Activated naive CD4-positive, alpha-beta T cell treated with anti-CD3 and anti-CD28 coated beads, Interleukin-2, amount 50 U/mL, for 24 hours (primary cell): ENCODE measurements at regions not wholly inside any gene's neighbourhood (a gene's known extent, or its start where the extent isn't known, plus 50 kb on each side); places are given as distances from the start of the nearest gene placed in this dataset.
"Not testable (repeated sequence)": the region's sequence is repeated elsewhere in the genome, so short reads cannot be mapped to it uniquely, and the experiment has no call there.

ENCODE experiments used
- H3K27ac Mint-ChIP-seq: one replicate; pipeline ENCODE4 v1.8.0; 2021; ENCODE audit warnings: mild to moderate bottlenecking, mixed read lengths
- H3K27me3 Mint-ChIP-seq: one replicate; pipeline ENCODE4 v1.8.0; 2021; ENCODE audit warnings: mixed read lengths
- H3K36me3 Mint-ChIP-seq: one replicate; pipeline ENCODE4 v1.8.0; 2021; ENCODE audit warnings: mixed read lengths
- H3K4me1 Mint-ChIP-seq: one replicate; pipeline ENCODE4 v1.8.0; 2021; ENCODE audit warnings: mixed read lengths
- H3K4me3 Mint-ChIP-seq: one replicate; pipeline ENCODE4 v1.8.0; 2021; ENCODE audit warnings: mild to moderate bottlenecking, mixed read lengths
- H3K9me3 Mint-ChIP-seq: one replicate; pipeline ENCODE4 v1.8.0; 2021; ENCODE audit warnings: mixed read lengths

GRCh38 chr19:5247957-5248705, 92.5 kb downstream of the PTPRS start:
- Mint-ChIP-seq H3K4me1 (peaks cover 5% of the 10 kb centered on the region), H3K4me3 (no peak overlapping the region), H3K27ac (no peak overlapping the region), H3K36me3 (no peaks in the 10 kb centered on the region), H3K27me3 (peaks cover 2% of the 10 kb centered on the region), H3K9me3 (no peaks in the 10 kb centered on the region)

DNA sequence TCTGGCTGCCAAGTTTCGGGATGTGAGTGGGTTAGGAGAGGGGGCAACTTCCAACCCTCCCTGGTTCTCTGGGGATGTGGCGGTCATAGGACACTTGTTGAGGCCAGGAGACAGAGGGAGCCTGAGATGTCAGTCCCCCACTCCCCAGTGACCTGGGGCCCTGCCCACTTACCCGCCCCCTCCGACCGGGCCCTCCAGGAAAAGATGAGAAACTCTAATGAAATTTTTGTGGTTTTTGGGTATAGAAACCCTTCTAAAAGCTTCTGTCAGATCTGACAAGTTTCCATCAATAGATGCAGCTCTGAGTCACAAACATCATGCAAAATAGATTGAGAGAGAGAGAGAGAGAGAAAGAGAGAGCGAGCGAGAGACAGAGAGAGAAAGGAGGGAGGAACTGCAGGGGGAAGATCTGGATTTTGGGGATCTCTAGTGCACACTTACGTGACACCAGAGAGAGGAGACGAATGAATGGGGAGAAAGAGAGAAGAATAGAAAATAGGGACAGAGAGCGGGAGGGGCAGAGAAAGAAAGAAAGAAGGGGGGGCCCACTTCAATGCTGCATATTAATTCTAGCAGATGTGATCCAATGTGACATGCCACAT, 94.0 kb downstream of the PTPRS start:
- Mint-ChIP-seq H3K27ac (peak overlapping the region; percentile 15), H3K4me1 (peaks cover 5% of the 10 kb centered on the region), H3K9me3 (no peaks in the 10 kb centered on the region), H3K4me3 (no peak overlapping the region), H3K36me3 (no peaks in the 10 kb centered on the region), H3K27me3 (peaks cover 2% of the 10 kb centered on the region)

DNA sequence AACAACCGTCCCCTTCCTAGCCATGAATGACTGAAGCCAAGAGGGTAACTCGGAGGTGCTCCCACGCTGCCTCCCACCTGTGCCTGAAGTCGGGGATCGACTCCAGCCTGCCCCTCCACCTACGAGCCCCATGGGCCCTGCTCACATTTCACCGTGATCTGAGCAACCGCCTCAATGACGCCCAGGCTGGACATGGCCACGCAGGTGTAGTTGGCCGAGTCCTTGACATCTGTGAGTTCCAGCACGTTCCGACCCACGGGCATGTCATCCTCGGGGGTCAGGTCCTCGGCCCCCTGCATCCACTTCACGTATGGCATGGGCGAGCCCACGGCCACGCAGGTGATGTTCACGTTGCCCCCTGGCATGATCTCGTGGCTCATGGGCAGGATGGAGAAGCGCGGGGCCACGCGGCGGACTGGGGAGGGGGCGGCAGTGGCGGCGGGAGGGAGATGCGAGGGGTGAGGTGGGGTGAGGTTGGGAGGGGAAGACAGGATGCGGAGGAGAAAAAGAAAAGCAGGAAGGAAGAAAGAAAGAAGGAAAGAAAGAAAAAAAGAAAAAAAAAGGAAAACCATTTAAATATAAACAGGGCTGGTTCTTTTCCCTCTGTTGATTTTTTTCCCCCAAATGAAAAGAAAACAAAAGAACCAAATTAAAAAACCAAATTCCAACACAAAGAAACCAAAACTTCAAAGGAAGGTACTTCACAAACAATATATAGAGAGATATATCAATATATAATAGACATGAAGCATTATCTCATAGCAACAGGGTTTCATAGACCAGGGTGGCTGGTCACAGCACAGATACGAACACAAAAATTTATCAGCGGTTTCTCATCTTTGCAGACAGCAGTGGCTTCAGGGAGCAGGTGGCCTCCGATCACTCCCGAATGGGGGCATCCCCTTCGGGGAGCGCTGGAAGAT, 94.7 kb downstream of the PTPRS start:
- Mint-ChIP-seq H3K36me3 (no peaks in the 10 kb centered on the region), H3K4me3 (no peak overlapping the region), H3K4me1 (peaks cover 5% of the 10 kb centered on the region), H3K9me3 (no peaks in the 10 kb centered on the region), H3K27ac (peak overlapping the region; percentile 15), H3K27me3 (peaks cover 2% of the 10 kb centered on the region)

GRCh38 chr19:5244351-5244750, 96.3 kb downstream of the PTPRS start:
- Mint-ChIP-seq H3K4me1 (peaks cover 5% of the 10 kb centered on the region), H3K4me3 (no peak overlapping the region), H3K27ac (no peak overlapping the region), H3K27me3 (peaks cover 2% of the 10 kb centered on the region), H3K36me3 (no peaks in the 10 kb centered on the region), H3K9me3 (no peaks in the 10 kb centered on the region)

- Mint-ChIP-seq H3K4me1 (peaks cover 5% of the 10 kb centered on the region), H3K4me3 (no peak overlapping the region), H3K36me3 (no peaks in the 10 kb centered on the region), H3K9me3 (no peaks in the 10 kb centered on the region), H3K27me3 (peaks cover 2% of the 10 kb centered on the region), H3K27ac (no peak overlapping the region)
These were observed 96.7 kb downstream of the PTPRS start for GRCh38 chr19:5243878-5244277.

- H3K4me1 Mint-ChIP-seq, H3K4me3 Mint-ChIP-seq, H3K27ac Mint-ChIP-seq, H3K27me3 Mint-ChIP-seq, H3K9me3 Mint-ChIP-seq, H3K36me3 Mint-ChIP-seq: not testable (repeated sequence)
These were observed 98.7 kb downstream of the PTPRS start for GRCh38 chr19:5241896-5242295.

GRCh38 chr19:5240011-5240410, 100.6 kb downstream of the PTPRS start:
- H3K27ac Mint-ChIP-seq: no peak overlapping the region
- no peaks in the 10 kb centered on the region for H3K9me3 Mint-ChIP-seq
- H3K27me3 Mint-ChIP-seq: no peaks in the 10 kb centered on the region
- H3K4me1 Mint-ChIP-seq: no peaks in the 10 kb centered on the region
- H3K36me3 Mint-ChIP-seq: no peaks in the 10 kb centered on the region
- no peak overlapping the region for H3K4me3 Mint-ChIP-seq

GRCh38 chr19:5238700-5239099, 101.9 kb downstream of the PTPRS start:
- Mint-ChIP-seq H3K9me3 (no peaks in the 10 kb centered on the region), H3K27me3 (no peaks in the 10 kb centered on the region), H3K36me3 (no peaks in the 10 kb centered on the region), H3K27ac (no peak overlapping the region), H3K4me1 (no peaks in the 10 kb centered on the region), H3K4me3 (no peak overlapping the region)

DNA sequence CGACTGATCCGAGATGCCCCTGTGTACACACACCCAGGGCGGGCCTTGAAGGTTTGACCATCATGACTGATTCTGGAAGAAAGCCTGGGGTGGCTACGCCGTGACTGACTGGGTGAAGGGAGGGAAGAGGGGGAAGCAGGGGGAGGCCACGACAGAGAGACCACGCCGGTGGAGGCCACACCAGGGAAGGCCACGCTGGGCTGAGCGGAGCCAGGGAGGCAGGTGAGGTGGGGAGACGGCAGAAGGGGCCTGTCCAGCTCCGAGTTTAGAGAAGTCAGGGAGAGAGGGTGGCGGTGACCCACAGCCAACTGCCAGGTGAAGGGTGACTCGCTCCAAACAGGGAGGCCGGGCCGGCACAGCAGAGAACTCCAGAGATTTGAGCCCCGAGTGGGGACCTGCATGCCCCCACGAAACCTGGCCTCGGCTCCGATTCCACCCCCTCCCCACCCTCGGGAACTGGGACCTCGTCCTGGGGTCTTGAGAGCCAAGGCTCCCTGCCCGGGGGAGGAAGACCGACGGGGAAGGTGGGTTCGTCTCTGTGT, 102.6 kb downstream of the PTPRS start:
- no peaks in the 10 kb centered on the region for H3K36me3 Mint-ChIP-seq
- no peak overlapping the region for H3K4me3 Mint-ChIP-seq
- H3K27me3 Mint-ChIP-seq: no peaks in the 10 kb centered on the region
- H3K4me1 Mint-ChIP-seq: no peaks in the 10 kb centered on the region
- H3K27ac Mint-ChIP-seq: no peak overlapping the region
- H3K9me3 Mint-ChIP-seq: no peaks in the 10 kb centered on the region

DNA sequence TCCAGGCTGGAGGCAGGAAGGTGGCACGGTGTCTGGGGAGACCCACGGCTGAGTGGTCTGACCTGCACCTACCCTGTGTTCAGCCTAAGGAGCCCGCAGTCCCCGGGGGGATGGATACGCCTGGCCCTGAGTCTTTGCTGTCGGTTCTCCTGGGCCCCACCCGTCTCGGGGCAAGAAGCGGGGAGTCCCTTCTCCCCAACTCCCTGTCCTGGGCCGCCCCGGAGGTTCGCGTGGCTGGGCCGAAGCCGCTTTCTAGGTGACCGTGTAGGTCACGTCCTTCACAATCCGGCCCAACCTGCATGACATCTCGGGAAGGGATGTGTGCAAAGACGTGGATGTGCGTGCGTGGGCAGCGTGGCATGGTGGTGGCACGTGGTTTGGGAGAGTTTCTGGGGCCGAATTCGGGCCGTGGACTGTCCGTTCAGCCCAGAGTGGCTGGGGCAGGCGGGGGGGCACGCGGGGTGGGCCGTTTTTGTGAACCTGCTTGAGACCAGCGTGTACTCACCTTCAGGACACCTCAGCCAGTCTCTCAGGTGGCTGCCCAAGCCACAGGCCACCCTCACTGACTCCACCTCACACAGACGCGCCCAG, 103.3 kb downstream of the PTPRS start:
- Mint-ChIP-seq H3K4me3 (no peak overlapping the region), H3K27ac (no peak overlapping the region), H3K9me3 (no peaks in the 10 kb centered on the region), H3K27me3 (no peaks in the 10 kb centered on the region), H3K4me1 (no peaks in the 10 kb centered on the region), H3K36me3 (no peaks in the 10 kb centered on the region)

GRCh38 chr19:5235458-5236219, 105.0 kb downstream of the PTPRS start:
- Mint-ChIP-seq H3K27me3 (peaks cover 2% of the 10 kb centered on the region), H3K9me3 (no peaks in the 10 kb centered on the region), H3K27ac (no peak overlapping the region), H3K4me1 (no peaks in the 10 kb centered on the region), H3K4me3 (no peak overlapping the region), H3K36me3 (no peaks in the 10 kb centered on the region)

DNA sequence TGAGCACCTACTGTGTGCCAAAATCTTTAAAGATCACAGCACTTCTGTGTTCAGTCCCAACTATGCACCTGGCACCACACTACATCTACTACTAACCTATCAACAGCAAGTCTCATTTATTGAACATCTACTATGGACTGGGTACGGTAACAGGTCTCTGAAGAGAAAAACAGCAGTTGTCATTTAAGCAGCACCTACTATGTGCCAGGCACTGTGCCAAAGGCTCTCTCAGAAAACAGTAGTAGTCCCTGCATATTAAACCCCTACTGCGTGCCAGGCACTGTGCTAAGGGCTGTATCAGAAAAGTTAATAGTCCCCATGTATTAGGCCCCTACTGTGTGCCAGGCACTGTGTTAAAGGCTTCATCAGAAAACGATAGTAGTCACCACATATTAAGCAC, 106.2 kb downstream of the PTPRS start:
- H3K9me3 Mint-ChIP-seq: no peaks in the 10 kb centered on the region
- no peak overlapping the region for H3K27ac Mint-ChIP-seq
- peaks cover 5% of the 10 kb centered on the region for H3K27me3 Mint-ChIP-seq
- no peak overlapping the region for H3K4me3 Mint-ChIP-seq
- H3K36me3 Mint-ChIP-seq: no peaks in the 10 kb centered on the region
- H3K4me1 Mint-ChIP-seq: peaks cover 3% of the 10 kb centered on the region

DNA sequence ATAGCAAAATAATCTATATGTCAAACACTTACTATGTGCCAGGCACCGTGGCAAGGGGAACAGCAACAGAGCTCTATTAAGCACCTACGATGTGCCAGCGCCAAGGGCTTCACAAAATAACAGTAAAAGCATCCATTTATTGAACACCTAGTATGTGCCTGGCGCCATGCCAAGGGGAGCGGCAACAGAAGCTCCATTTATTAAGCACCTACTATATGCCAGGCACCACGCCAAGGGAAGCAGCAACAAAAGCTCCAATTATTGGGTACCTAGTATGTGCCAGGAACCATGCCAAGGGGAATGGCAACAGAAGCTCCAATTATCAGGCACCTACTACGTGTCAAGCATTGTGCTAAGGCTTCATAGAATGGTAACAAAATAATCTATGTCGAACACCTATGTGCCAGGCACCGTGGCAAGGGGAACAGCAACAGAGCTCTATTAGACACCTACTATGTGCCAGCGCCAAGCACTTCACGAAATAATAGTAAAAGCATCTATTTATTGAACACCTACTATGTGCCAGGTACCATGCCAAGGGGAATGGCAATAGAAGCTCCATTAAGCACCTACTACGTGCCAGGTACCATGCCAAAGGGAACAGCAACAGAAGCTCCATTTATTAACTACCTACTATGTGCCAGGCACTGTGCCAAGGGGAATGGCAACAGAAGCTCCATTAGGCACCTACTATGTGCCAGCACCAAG, 107.7 kb downstream of the PTPRS start:
- Mint-ChIP-seq H3K36me3 (no peaks in the 10 kb centered on the region), H3K9me3 (no peaks in the 10 kb centered on the region), H3K4me3 (no peak overlapping the region), H3K27me3 (peaks cover 13% of the 10 kb centered on the region), H3K27ac (no peak overlapping the region), H3K4me1 (peaks cover 10% of the 10 kb centered on the region)

DNA sequence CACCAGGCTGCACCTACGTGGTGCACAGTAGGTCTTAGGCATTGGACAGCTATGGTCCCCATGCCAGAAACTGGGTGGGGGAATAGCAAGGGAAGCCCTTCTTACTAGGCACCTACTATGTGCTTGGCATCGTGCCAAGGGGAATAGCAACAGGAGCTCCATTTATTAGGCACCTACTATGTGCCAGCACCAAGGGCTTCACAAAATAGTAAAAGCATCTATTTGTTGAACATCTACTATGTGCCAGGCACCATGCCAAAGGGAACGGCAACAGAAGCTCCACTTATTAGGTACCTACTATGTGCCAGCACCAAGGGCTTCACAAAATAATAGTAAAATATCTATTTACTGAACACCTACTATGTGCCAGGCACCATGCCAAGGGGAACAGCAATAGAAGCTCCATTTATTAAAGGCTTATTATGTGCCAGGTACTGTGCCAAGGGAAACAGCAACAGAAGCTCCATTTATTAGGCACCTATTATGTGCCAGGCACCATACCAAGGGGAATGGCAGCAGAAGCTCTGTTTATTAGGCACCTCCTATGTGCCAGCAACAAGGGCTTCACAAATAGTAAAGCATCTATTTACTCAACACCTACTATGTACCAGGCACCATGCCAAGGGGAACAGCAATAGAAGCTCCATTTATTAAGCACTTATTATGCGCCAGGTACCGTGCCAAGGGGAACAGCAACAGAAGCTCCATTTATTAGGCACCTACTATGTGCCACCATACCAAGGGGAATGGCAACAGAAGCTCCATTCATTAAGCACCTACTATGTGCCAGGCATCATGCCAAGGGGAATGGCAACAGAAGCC, 108.5 kb downstream of the PTPRS start:
- no peaks in the 10 kb centered on the region for H3K36me3 Mint-ChIP-seq
- H3K9me3 Mint-ChIP-seq: no peaks in the 10 kb centered on the region
- H3K27me3 Mint-ChIP-seq: peaks cover 15% of the 10 kb centered on the region
- H3K4me3 Mint-ChIP-seq: no peak overlapping the region
- peaks cover 10% of the 10 kb centered on the region for H3K4me1 Mint-ChIP-seq
- H3K27ac Mint-ChIP-seq: no peak overlapping the region
